Large intestine (tissue), 3 donors: ENCODE measurements at regions not wholly inside any gene's neighbourhood (a gene's known extent, or its start where the extent isn't known, plus 50 kb on each side); places are given as distances from the start of the nearest gene placed in this dataset.
A peak's percentile ranks its signal among the peaks of the same experiment; 100 is the strongest.

Experiments
- DNase-seq, 2 donors: peaks; one replicate each; pipeline versions ENCODE4 v3.0.0 to v3.0.0-alpha.2; 2013
- H3K27ac ChIP-seq: one replicate; pipeline ENCODE4 v1.5.1; 2013; ENCODE audit warnings: low read length
- H3K27me3 ChIP-seq: 2 replicates; pipeline ENCODE4 v1.6.1; 2013; ENCODE audit warnings: low read length; ENCODE audit not compliant: control insufficient read depth, insufficient read depth
- H3K36me3 ChIP-seq: 2 replicates; pipeline ENCODE4 v1.6.1; 2013; ENCODE audit warnings: low read length; ENCODE audit not compliant: control insufficient read depth, insufficient read depth
- H3K4me1 ChIP-seq: one replicate; pipeline ENCODE4 v1.6.1; 2013; ENCODE audit warnings: low read length; ENCODE audit not compliant: control insufficient read depth, insufficient read depth
- H3K4me3 ChIP-seq: one replicate; pipeline ENCODE4 v1.5.1; 2013; ENCODE audit warnings: low read length
- H3K9me3 ChIP-seq: one replicate; pipeline ENCODE4 v1.6.1; 2013; ENCODE audit warnings: mild to moderate bottlenecking, low read depth, low read length, moderate library complexity; ENCODE audit not compliant: control insufficient read depth
- WGBS: methylation state at CpG from one replicate; pipeline ENCODE4 v1.1.5; 2013; ENCODE audit warnings: low lambda C conversion rate; ENCODE audit not compliant: insufficient coverage; 5-methylcytosine and 5-hydroxymethylcytosine counted together

DNA sequence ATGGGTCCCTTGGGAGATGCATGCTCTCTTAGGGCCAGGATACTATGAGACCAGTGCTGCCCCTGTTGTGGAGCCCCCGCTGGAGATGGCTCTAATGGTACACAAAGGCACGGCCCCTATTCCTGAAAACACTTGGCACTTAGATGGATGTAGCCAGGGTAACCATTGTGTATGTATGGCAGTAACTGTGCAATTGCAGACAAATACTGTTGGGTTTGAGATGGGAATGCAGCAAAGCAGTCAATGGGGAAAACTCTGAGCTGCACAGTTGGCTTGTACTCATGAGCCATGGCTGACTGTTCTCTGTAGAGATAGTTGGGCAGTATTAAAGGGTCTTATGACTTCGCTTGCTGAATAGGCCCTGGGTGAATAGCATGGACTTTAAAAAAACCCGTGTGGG lies 67.9 kb upstream of the NPAP1 start:
- no peaks in the 10 kb centered on the region for H3K27me3 ChIP-seq
- H3K4me3 ChIP-seq = no peak overlapping the region
- H3K4me1 ChIP-seq = no peaks in the 10 kb centered on the region
- no peaks in the 10 kb centered on the region for H3K36me3 ChIP-seq
- no peak overlapping the region for H3K27ac ChIP-seq
- peak in 1 of 2 donors; percentile 7 for DNase-seq
- WGBS = 86% methylated on average over 1 of the region's 4 CpGs
- no peaks in the 10 kb centered on the region for H3K9me3 ChIP-seq

DNA sequence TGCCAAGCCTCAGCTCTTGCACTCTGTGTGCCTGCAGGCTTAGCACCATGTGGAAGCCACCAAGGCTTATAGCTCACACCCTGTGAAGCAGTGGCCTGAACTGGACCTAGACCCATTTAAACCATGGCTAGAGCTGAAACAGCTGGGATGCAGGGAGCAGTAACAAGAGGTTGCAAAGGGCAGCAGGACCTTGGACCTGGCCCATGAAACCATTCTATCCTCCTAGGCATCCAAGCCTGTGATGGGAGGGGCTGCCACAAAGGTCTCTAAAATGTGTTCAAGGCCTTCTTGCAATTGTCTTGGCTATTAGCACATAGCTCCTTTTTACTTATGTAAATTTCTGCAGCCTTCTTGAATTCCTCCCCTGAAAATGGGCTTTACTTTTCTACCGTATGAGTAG lies 57.9 kb upstream of the NPAP1 start:
- no peaks in the 10 kb centered on the region for H3K4me1 ChIP-seq
- peaks cover 8% of the 10 kb centered on the region for H3K9me3 ChIP-seq
- no peaks in the 10 kb centered on the region for H3K27me3 ChIP-seq
- H3K36me3 ChIP-seq = no peaks in the 10 kb centered on the region
- H3K27ac ChIP-seq = no peak overlapping the region
- H3K4me3 ChIP-seq = no peak overlapping the region
- 100% methylated on average over 1 of the region's 1 CpG for WGBS
- no peak for DNase-seq

DNA sequence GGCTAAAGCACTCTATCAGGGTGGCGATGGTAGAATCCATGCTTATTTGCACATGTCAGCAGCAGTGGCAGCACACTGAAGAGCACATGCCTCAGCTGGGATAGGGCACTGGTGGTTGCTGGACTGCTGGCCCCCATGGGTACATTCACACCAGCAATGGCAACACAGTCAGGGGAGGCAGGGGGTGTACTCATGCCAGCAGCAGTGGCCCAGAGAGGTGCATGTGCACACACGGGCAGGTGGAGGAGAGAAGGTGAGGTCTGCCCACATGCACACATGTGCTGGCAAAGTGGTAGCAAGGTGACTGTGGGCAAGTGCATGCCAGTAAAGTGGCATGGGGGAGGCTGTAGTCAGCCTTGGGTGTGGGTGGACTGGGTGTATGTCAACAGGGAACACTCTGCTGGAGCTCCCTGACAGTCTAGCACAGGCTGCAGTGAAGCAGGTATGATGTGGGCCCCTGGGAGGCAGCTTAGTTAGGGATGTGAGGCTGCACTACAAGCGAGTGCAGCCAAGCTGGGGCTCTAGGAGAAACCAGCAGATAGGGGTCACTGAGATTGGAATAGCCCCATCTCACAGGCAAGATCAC lies 53.9 kb upstream of the NPAP1 start:
- no peak overlapping the region for H3K4me3 ChIP-seq

More for the DNA sequence above, 53.9 kb upstream of the NPAP1 start:
- DNase-seq = no peak
- no peaks in the 10 kb centered on the region for H3K27me3 ChIP-seq
- no peaks in the 10 kb centered on the region for H3K36me3 ChIP-seq
- no peak overlapping the region for H3K27ac ChIP-seq
- no CpG with 5 or more reads among the region's 3 CpGs for WGBS
- no peaks in the 10 kb centered on the region for H3K4me1 ChIP-seq
- H3K9me3 ChIP-seq = peaks cover 8% of the 10 kb centered on the region
